NCI-H146 treated with DMSO at 0.1 percent for 48 hours (cell line): ENCODE measurements at regions not wholly inside any gene's neighbourhood (a gene's known extent, or its start where the extent isn't known, plus 50 kb on each side); places are given as distances from the start of the nearest gene placed in this dataset.

Experiments
- DNase-seq: peaks from one replicate; lab custom pipeline; 2025; ENCODE audit not compliant: unreplicated experiment; lab: John Stamatoyannopoulos, UW

DNA sequence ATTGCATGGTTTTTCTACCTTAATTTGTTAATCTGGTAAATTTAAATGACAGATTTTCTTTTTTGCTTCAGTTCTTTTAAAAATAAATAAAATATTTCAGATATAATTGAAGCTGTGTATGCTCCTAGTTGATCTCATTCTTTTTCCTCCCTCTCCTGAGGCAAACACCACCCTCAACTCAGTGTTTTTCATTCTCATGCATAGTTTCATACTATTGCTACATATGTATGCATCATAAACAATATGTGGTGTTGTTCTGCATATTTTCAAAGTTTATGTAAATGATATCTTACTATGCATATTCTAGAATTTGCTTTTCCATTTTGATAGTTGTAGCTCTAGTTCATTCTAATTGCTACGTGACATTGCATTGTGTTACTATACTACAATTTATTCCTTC is 257.2 kb upstream of the POU3F1 start:
- no peak for DNase-seq

DNA sequence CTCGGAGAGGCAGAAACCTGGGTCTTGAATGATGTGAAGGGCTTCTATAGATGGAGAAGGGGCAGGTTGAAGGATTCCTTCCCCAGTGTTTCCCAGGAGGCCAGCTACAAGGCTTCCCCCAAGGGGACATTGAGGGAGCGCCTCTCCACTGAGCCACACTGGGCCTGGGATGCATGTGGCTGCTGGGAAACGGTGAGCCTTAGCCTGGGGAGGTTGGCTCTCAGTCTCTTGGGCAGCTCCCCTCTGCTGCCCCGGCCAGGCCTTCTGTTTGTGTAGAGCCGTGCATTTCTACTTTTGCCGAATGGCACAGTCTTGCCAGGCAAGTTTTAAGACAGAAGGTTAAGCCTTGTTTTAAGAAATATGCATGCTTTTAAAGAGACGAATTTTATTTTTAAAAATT is 254.4 kb upstream of the POU3F1 start:
- DNase-seq = no peak

DNA sequence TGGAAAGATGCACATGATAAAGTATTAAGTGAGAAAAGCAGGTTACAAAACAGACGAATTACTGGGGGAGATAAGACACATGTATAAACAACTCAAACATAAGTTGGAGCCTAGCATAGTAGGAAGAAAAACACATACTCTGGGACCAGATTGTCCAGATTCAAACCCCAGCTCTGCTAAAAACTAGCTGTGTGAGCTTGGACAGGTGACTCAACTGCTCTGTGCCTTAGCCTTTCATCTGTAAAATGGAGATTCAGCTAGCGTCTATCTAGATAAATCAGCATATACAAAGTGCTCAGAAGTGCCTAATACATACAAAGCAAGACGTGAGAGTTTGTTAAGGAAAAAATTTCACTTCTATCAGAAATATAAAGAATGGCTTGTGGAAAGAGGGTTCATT is 254.0 kb upstream of the POU3F1 start:
- DNase-seq = no peak

DNA sequence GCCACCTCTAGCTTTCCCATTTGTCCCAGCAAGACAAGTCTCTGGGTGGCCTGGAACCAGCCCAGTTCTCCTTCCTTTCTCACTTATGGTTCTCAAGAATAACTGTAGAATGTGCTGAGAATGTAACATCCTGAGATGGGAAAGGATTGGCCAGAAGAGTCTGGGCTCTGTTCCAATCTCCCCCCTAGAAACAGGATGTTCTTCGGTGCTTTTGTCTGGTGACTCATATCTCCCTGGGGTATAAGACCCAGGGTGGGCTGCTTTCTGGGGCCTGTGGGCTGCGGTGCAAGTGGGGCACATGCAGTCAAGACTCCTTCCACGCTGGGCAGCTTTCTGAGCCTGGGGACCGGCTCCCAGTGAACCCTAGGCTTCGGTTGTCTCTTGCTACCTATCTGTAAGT is 251.2 kb upstream of the POU3F1 start:
- no peak for DNase-seq

DNA sequence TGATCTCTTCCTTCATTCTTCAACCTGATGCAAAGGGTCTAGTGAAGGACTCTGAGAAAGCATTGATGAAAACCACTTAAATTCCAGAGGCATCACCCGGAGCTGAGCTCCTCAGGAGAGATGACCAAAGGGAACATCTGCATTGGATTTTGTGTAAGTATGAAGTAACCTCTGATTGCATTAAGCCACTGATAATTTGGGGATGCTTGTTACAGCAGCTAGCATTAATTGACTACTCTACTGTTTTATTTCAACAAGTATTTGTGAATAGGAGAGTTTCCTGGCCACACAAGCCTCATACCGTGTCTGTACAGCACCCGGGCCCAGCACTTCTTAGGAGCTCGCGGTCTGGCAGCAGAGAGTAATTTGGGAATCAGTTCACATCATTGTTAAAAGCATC is 250.7 kb upstream of the POU3F1 start:
- DNase-seq = no peak

DNA sequence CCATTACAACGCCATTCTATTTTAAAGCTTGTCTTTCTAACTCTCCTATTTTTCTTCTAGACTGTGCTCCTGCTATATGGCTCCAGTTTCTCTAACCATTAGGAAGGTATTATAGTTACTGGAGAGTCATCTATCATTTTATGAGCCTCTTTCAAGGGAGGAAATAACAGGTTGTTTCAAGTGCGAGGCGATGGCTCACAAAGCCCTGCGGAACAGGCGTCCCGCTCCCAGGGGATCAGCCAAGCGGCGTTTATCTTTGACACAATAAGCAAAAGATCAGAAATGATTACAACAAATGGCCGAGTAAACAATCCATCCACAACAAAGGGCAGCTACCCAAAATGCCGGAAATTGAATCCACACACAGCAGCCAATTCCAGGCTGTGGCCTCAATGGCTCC is 249.5 kb upstream of the POU3F1 start:
- no peak for DNase-seq

DNA sequence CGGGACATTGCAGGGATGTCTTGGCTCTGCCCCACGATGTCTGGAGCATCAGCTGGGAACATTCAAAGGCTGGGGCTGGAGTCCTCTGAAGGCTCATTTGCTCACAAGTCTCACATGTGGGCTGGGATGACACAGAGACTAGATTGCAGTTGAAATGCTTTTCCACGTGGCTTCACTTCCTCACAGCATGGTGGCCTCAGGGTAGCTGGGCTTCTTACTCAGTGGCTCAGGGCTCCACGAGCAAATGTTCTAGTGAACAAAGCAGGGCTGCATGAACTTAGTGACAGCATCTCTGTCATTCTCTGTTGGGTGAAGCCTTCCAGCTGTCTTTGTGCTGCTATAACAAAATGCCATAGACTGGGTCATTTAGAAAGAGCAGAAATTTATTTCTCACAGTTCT is 247.0 kb upstream of the POU3F1 start:
- no peak for DNase-seq

DNA sequence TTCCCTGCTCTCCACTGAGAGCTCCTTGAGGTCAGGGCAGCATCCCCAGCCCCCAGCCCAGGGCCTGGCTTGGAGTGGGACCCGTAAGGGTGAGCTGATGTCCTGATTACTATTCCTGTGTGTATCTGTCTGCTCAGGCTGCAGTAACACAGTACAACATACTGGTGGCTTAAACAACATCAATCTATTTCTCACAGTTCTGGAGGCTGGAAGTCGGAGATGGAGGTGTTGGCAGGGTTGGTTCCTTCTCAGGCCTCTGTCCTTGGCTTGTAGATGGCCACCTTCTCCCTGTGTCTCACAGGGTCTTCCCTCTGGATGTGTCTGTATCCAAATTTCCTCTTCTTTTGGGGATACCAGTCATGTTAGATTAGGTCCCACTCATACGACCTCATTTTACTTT is 246.4 kb upstream of the POU3F1 start:
- no peak for DNase-seq

DNA sequence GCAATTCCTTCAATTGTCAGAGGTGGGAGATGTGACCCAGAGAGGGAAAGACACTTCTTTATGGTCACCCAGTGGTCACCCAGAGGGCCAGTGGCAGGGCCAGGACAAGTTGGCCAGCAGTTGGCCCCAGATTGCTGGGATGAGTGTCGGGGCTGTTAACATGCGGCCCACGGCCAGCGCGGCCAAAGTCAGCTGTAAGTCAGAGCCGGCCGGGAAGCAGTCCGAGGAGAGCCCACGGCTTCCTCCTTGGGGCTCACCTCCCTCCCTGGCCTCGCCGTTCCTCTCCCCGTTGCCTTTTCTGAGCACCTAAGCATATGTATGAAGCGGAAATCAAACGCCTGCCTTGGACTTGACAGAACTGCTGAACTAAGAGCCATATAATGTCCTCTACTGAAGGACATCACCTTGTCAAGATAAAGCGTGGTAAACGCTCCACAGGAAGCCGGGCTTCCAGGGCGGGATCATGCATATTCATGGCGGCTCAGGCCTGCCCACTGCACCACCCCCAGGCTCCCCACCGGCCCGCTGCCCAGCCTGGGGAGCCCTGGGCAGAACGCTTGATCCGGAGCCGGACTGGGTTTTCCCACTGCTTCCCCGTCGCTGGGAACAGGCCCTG is 245.4 kb upstream of the POU3F1 start:
- no peak for DNase-seq

DNA sequence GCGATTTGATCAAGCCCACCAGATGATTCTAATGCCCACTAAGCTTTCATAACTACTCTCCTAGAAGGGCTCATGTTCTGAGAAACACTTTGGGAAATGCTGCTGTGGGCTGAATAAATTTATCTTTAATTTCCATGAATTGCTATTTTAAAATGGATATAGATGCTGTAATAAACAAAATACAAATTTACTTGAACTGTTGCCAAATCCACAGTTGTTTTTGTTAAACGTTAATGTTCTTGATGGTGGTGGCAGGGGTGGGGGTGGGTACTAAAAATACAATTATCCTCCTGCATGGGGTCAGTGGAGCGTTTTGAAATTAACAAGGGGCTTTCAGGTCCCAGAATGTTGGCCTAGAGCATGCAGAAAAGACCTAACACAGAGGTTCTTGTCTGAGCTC is 244.7 kb upstream of the POU3F1 start:
- DNase-seq = no peak

DNA sequence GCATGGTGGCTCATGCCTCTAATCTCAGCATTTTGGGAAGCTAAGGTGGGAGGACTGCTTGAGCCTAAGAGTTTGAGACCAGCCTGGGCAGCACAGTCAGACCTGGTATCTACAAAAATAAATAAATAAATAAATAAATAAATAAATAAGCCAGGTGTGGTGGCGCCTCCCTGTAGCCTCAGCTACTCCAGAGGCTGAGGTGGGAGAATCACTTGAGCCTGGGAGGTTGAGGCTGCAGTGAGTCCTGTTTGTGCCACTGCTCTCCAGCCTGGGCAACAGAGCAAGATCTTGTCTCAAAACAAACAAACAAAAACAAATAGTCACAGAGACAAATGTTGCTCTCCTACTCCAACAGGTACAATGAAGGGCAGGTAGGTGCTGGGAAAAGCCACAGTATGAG is 242.4 kb upstream of the POU3F1 start:
- DNase-seq = no peak

DNA sequence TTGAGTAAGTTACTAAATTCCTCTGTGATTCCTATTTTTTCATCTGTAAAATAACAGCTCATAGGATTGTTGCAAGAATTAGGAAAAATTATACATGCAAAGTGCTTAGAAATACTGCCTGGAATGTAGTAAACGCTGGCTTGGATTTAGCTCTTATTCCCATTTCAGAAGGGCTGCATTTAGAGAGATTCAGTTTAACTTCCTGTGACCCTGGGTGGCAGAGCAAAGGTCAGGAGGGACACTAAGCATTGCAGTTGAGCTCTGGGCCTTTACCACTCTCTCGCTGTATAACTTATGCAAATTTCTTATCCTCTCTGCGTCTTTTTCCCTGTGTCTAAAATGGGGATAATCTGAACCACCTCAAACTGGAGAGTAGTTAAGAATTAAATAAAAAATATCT is 241.0 kb upstream of the POU3F1 start:
- DNase-seq = no peak

DNA sequence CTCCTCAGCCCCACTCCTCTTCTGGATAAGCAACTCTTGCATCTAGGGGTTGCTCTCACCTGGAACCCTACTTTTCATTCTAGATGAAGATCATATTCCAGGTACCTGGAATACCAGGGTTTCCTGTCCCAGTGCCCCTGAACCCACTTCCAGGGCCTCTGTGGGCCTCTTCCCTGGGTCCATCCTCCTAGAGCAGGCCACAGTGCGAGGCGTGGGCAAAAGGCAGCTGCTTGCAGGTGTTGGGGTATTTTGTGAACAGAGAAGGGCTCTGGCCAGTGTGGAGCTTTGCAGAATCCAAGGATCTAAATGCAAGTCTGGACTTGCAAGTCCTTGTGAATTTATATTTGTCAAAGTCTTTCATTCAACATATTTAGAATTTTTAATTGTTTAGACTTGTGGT is 240.4 kb upstream of the POU3F1 start:
- no peak for DNase-seq

DNA sequence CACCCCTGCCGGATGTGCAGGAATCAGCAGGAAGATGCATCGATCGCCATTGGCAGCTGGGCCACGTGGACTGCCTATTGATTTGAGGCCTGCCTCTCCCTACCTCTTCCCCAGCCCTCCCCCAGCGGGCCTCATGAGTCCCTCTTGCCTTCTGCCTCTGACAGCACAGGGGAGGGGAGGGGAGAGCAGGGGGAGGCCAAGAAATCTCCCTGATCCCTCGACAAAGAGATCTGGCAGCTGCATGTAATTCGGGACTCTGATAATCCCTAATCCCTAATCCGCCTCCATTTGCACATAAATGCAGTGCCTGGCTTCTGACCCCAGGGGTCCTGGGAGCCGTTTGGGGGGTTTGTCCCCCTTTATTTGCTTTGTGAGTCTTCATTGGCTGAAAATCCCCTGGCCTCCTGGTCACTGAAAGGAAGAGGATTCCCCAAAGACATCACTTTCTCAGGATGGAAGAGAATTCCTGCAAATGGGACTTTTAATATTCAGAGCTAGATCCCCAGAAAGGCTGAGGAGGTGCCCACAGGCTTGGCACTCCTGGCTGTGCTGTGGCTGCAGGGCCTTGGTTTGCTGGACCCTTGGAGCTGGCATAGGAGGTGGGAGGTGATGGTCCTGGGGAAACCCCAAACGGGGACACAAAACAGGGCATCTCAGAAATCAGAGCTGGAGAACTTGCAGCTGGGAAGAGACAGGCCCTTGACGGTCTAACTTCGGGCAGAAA is 239.4 kb upstream of the POU3F1 start:
- no peak for DNase-seq

DNA sequence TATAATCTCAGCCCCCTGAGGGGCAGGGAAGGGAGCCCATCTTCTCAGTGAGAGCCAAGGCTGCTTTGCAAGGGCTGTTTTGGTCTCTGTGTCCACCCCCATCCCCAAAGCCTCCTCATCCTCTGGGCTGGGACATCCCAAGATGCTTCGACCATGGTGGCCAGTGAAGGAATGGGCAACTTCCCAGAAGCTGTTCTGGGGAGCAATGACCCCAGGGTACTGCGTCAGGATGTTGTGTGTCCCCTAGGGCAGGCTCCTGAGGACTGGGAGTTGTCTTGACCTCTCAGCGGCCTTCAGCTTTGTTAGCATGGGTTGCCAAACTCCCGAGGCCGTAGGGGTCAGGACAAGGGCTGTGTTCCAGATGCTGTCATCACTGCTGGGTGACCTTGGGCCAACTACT is 238.4 kb upstream of the POU3F1 start:
- DNase-seq = no peak

DNA sequence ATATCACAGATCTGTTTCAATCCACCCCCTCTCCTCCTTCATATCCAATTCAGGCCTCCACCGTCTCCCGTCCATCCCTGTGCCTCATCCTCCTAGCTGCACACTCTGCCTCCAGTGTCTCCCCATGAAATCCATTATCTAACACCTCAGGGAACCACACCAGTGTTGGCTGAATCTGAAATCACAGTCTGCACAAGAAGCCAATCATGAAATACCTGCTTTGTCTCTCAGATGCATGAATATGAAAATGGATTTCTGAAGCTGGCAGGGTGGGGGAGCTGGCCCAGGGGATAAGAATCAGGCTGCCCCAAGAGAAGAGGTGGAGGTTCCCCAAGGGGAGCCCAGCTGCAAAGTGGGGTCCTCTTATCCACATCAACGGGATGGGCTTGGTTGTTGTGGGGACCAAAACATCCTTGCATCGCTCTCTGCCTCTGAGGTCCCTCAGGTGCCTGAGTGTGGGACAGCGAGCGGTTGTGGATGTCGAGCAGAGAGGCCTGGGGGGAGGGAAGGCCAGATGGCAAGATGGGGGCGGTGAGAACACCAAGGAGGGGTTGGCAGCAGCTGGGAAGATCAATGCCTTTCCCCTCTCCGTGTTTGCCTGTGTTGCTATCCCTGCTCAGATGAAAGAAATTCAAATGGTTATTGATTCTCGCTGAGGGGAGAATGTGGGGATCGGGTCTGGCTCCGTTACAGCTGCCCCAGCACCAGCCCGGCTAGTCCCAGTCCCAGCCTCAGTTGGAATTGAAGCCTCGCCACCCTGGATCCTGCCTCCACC is 237.3 kb upstream of the POU3F1 start:
- no peak for DNase-seq

DNA sequence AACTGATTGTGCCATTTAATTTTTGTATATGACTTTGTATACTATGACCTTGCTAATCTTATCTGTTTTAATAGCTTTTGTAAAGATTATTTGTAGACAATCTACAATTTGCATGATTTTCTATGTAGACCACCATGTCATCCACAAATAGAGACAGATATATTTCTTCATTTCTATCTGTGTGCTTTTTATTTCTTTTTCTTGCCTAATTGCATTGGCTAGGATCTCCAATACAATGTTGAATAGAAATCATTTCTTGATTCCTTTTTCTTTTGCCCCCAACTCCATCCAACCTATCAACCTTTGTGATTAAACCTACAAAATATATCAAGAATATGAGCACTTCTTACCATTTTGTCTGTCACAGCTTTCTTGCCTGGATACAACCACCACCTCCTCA is 232.6 kb upstream of the POU3F1 start:
- no peak for DNase-seq

DNA sequence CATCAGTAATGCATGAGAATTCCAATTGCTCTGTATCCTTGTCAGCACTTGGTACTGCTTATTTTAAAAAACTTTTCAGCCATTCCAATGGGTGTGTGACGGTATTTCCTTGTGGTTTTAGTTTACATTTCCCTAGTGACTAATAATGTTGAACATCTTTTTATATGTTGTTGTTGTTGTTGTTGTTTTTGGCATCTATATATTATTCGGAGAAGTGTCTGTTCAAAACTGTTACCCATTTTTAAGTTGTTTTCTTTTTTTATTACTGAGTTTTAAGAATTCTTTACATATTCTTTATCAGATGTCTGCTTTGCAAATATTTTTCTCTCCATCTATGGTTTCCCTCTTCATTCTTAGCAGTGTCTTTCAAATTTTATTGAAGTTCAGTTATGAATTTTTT is 231.1 kb upstream of the POU3F1 start:
- DNase-seq = no peak

DNA sequence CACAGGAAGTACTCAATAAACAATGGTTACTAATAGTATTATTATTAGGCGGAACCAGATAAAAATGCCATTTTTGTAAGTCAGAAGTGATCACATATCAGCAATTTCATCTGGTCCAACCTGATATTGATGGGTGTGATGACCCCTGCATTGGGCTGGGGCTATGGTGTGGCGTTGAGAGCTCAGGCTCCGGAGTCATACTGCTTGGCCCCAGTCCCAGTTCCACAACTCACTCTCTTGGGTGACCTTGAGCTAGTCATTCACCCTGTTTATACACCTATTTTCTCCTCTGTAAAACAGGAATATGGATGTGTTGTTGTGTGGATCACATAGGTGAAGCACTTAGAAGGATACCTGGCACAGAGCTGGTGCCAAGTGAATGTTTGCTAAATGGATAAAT is 229.4 kb upstream of the POU3F1 start:
- DNase-seq = no peak

DNA sequence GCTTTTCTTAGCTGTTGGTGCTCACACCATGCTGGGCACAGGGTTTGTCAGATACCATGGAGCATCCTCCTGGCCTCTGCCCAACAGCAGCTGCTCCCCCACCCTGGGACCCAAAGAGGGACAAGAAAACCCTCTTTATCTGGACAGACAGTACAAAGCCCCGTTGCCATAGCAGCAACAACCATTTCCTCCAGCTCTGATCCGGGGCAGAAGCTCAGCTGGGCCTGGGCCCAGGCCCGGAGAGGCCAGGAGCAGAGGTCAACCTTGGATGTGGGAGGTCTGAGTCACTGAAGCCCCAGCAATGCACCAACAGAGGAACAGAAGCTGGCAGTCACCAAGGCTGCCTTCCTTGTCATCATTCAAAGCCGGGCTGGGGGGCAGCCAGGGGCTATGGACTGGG is 228.4 kb upstream of the POU3F1 start:
- DNase-seq = no peak

DNA sequence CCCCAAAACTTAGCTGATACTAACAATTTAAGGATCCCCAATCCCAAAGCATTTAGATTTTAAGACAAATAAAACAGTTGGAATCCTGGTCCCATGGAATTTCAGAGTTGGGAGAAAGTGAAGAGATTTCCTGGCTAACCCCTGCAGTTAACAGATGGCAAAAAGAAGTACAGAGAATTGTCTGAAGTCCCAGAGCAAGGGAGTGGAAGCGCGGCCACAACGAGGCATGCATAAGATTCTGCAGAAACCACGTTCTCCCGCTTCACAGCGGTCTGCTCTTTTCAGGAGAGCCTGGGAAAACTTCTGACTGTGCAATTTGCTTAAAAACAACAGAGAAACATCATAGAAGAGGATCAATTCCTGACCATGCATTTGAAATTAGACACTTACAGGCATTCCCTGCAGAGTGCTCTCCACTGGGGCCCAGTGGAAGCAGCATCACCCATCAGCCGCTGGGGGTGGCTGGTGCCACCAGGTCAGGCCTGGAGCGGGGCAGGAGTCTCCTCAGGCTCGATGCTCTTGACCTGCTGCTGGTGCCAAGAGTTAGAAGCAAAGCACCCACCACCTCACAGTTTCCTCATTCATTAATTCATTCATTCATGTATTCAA is 226.7 kb upstream of the POU3F1 start:
- DNase-seq = no peak

DNA sequence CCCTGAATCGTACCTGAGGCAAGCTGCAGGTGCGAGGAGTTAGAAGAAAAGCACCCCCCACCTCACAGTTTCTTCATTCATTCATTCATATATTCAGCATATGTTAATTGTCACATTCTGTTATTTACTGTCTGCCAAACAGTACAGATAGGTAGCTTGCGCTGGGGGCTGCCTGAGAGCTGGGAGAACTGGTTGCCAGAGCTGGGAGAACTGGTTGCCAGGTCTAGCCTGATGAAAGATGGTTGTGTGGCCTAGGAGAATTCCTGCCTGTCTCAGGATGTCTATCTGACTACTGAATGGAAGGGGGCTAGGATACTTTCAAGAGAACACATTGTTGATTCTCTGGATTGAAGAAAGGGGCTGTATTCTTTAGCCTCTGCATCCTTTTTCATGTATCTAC is 225.9 kb upstream of the POU3F1 start:
- no peak for DNase-seq
